GM18909 (cell line): ENCODE measurements at regions not wholly inside any gene's neighbourhood (a gene's known extent, or its start where the extent isn't known, plus 50 kb on each side); places are given as distances from the start of the nearest gene placed in this dataset.
"Not testable (repeated sequence)": the region's sequence is repeated elsewhere in the genome, so short reads cannot be mapped to it uniquely, and the experiment has no call there.

ENCODE experiments used
- ATAC-seq: cut with Tn5 transposase; IDR thresholded peaks from one replicate; pipeline ENCODE4 v1.9.1; 2021; ENCODE audit warnings: mild to moderate bottlenecking; ENCODE audit not compliant: unreplicated experiment, poor library complexity

DNA sequence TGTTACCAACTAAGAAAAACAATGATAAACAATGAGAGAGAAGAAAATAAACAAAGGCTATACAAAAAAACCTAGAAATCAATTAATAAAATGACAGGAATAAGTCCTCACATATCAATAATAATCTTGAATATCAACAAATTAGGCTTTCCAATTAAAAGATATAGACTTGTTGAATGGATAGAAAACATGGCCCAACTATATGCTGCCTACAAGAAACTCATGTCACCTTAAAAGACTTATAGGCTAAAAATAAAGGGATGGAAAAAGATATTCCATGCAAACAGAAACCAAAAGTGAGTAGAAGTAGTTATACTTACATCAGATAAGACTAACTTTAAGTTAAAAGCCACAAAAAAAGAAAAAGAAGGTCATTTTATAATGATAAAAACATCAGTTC, 183.9 kb downstream of the MYRFL start:
- ATAC-seq: no peak

DNA sequence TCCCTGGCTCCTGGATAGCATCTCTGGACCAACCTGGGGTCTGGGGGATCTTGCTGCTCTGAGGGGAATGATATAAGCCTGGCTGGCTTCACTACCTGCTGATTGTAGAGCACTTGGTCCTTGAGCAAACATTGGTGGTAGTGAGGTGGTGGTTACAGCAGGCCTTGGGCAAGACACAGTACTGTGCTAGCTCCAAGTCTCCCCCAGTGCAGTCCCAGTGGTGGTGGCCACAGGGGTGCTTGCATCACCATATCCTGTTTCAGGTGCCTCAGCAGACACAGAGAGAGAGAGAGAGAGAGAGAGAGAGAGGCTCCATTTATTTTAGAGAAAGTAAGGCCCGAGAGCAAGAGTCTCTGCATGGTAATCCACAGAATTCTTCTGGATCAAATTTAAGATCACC, 186.3 kb downstream of the MYRFL start:
- ATAC-seq: no peak

DNA sequence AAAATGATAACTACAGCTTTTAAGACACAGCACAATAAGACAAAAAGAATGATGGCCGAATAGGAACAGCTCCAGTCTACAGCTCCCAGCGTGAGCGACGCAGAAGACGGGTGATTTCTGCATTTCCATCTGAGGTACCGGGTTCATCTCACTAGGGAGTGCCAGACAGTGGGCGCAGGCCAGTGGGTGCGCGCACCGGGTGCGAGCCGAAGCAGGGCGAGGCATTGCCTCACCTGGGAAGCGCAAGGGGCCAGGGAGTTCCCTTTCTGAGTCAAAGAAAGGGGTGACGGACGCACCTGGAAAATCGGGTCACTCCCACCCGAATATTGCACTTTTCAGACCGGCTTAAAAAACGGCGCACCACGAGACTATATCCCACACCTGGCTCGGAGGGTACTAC, 188.0 kb downstream of the MYRFL start:
- ATAC-seq: not testable (repeated sequence)

DNA sequence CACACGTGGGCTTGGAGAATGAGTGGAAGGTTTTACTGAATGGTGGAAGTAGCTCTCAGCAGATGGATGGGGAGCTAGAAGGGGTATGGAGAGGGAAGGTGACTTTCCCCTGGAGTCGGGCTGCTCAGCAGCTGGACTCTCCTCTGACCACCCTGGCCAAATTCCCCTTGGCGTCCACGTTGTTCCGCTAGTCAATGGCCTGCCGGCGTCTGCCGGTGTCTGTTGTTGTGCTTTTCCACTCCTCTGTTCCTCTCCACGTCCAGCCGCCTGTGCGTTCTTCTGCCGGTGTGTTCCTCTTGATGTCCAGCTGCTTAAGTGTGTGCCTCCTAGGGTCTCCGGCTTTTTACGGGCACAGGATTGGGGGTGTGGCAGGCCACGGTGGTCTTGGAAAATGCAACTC, 203.5 kb downstream of the MYRFL start:
- no peak for ATAC-seq

DNA sequence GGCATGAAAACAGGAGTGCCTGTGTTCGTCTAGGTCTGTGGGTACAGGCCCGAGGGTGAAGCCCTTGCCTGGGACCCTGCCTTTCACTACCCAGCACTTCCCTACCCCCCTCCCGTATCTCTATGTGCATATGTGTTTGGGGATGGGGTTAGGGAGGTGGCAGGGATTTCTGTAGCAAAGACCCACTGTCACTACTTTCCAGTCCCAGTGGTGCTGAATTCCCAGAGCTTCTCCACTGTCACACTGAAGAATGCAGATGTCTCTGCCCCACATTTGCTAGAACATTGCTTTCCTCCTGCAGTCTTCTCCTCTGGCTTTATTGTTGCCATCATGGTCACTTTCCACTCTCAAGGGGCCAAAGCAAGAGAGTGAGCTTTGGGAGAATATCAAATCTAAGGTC, 203.9 kb downstream of the MYRFL start:
- no peak for ATAC-seq

DNA sequence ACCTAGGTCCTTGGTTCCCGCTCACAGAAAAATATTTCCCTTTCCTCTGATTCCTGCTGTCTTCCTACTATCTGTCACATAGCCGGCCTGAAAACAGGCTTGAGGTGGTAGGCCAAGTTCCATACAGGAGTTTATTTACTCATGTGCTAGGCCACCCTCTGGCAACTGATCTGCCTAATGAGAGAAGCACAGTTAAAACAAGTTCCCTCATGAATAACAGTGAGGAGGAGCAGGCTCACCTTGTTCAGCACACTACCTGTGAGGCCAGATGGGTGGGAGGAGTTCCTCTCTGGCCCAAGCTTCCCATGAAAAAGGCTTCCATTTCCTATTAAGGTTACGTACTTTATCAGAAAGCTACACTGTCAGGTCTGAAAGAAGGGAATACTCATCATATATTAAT, 206.0 kb downstream of the MYRFL start:
- no peak for ATAC-seq

DNA sequence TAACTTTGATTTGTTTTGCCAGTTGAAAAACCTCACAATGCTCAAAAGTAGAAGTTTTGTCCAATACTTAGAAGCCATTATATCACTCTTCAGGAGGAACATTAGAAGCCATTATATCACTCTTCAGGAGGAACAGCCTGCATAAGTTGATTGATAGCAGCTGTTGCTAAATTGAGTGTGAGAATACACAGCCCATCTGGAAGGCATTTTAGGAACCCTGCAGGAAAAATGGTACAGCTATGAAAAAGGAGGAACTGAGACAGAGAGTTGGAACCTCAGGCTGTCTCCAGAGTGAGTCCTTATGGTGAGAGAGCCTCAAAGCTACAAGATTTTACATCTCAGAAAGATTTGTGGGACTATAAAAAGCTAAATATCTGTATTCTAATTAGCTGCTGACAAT, 207.0 kb downstream of the MYRFL start:
- ATAC-seq: no peak

DNA sequence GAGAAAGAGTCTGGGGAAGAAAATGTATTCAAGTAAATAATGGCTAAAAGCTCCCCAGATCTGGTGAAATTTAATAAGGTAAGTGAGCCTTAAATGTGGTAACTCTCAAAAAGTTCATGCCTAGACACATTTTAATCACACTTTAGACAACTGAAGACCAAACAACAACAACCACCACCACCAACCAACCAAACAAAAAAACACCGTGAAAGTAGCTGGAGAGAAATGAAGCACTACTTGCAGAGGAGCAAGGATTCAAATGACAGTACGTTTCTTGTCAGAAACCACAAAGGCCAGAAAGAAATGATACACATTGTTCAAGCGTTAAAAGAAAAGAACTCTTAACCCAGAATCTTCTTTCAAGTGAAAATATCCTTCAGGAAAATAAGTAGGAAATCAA, 208.3 kb downstream of the MYRFL start:
- ATAC-seq: no peak

DNA sequence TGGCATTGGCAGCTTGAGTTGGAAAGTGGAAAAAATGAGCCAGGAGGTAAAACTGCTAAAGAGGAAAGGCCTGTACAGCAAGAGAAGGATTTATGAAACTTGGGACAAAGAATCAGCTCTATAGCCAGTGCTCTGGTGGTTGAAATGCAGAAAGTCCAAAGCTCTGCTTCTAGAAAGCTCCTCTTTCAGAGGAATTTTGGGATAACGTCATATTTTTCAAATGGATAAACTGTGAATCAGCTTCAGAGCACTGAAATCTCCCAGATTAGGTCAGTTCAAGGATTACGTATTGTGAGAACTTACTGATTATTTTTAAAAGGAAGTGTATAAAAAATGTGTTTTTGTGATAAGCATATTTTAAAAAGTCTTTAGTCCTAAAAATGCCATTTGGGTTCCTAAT, 203.1 kb upstream of the CNOT2 start:
- no peak for ATAC-seq

DNA sequence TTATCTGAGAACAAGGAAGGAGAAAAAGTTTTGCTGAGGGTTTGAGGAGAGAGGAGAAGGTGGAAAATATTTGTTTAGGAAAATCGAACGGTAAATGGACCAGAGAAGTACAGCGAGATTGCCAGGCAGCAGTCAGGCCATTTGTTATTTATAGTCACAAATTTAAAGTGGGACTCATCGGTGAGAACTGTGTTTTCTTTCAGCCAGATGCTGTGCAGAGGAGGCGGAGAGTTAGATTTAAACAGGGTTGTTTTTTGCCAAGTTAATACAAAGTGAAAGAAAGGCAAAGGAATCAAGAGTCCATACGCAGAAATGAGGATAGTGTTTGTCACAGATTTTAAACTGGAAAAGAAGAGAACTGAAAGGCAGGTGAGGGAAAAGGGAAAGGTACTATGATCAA, 200.6 kb upstream of the CNOT2 start:
- ATAC-seq: no peak

DNA sequence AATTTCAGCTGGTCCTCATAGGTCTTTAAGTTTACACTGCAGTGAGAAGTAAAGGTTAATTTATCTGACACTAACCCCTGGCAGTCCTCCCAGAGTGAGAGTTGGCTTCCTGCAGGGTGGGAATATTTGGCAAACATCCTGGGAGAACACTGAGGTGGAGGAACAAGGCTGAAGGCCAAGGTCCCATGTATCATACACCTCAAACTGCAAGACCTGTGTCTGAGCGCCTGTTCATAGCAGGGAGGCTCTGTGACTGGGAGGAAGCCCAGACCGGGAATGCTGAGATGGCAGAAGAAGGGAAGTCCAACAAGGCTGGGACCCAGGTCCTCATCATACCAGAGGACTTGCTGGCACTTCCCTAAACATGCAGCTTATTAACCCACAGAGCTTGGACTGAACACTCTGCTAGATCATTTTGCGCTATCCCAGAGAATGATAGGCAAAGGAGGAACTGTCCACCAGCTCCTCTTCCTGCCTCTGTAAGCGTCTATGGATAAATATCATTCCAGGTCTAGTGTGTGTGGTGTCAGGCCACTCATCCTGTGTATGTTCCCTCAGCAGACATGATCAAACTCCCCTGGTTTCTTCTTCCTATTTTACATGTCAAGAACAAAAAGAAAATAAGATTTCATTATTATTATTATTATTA, 199.6 kb upstream of the CNOT2 start:
- no peak for ATAC-seq

DNA sequence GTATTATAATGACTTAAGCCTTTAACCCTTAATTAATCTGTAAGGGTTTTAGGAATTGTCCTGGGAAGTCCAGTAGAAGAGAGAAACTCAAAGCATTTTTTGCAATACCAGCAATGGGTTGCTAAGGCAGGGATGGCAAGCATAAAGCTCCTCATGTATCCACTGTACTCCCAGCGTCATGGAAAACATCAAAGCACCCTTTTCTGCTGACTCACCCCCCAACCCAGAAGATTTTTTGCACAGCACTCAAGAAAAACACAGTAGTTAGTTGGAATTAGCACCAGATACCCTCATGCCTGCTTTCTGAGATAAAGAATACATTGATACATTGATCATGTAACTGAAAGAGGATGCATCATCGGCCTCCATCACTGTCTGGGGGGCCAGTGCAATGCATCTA, 199.1 kb upstream of the CNOT2 start:
- no peak for ATAC-seq

DNA sequence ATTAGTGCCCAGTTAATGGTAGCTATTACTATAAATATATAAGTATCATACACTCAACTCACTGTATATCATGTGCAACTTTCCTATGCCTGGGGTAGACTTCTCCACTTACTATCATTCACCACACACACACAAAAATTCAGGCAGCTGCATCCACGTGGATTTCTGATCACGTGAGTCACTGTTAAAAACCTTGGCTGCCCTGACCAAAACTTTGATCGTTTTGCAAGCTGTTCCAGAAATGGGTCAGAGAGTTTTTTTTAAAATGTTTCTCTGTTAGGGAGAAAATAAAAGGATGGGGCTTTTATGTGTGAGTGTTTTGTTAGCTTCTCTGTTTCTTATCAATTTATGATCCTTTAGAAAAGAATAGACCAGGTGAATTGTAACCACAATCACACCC, 198.2 kb upstream of the CNOT2 start:
- no peak for ATAC-seq

DNA sequence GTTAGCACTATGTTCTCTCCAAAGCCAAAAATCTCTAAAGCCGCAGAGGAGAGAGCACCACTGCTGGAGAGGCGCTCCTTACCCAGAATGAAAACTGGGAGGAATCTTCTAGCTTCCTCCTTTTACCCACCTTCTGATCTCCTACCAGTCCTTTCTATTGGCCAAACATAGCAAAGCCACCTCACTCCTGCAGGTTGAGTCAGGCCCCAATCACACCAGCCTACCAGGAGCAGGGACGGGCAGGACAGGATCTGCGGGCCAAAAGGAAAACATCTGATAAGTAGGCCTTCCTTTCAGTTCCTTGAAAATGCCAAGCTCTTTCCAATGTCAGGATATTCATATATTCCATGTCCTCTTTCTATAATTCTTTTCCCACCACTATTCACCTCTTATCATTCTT, 197.7 kb upstream of the CNOT2 start:
- no peak for ATAC-seq

DNA sequence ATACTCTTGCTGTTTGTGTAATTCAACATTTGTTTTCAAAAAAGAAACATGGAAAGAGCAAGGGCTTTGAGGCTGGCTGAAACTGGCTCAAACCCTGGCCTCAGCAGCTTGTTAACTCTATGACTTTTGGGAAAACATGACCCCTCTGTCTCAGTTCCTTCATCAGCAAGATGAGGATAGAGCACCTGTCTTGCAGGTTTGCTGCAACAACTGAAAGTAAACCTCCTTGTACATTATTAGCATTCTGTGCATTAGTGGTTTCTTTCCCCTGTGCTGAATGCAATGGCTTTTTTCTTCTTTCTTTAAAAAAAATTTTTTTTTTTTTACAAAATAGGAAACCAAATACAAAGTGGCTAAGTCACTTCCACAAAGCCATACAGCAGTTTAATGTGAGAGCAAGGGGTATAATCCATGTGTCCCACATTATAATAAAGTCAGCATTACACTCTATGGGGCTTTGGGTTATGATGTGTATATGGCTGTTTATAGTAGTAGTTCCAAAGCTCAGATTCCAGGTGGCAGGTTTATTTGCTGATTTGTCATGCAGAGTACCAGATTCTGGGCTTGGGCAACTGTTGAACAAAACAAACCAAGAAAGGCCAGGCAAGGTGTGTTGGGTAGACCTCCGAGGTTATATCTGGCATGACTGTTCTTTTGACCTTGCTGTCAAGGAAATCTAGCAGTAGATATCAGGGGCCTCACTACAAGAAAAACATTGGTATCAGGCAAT, 194.5 kb upstream of the CNOT2 start:
- no peak for ATAC-seq

DNA sequence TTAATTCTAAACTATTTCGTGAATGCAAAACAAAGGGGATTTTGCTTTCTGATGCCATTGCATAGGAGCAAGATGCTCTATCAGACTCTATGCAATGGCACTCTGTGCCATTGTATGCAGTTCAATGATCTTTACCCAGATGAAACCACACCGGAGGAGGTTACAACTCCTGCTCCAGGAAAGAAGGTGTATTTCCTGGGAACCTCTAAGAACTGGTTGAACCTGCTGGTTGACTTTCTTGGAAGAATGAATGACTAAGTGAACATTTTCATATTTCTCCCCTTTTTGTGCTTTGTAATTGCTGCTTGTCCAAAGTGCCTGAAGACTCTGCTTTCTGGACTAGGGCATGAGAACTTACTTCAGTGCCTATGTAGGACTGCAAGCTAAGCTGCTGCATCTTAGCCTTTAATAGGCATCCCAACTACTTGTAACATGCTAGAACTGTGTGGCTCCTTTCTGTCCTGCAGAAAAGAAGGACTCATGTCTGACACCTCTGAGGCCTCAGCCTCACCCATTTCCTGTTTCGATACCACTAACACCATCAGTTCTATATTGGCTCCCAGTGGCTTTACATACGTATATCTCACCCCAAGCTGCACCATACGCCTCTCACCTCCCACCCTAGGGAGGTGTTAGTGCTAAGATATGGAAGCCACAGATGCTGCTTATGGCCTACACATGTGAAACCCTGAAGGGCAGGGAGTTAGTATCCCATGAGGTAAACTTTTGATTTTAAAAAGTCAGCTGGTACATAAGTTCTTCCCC, 193.5 kb upstream of the CNOT2 start:
- ATAC-seq: peak; percentile 96

DNA sequence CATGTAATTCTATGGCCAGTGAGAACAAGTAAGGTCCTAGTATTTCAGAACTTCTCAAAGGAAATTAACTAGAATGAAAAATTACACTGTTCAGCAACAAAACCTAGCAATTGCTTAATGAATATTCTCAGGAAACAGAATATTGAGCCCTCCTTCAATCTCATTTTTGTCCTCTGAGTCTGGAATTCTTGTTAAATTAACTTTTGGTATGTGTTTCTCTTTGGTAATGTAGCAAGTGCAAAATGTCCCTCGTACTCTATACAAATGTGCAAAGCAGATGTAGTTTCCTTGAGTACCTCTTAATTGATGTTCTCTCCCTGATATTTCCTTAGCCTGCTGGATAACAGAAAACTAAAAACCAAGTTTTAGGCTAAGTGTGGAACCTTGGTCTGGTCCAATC, 190.8 kb upstream of the CNOT2 start:
- ATAC-seq: no peak

DNA sequence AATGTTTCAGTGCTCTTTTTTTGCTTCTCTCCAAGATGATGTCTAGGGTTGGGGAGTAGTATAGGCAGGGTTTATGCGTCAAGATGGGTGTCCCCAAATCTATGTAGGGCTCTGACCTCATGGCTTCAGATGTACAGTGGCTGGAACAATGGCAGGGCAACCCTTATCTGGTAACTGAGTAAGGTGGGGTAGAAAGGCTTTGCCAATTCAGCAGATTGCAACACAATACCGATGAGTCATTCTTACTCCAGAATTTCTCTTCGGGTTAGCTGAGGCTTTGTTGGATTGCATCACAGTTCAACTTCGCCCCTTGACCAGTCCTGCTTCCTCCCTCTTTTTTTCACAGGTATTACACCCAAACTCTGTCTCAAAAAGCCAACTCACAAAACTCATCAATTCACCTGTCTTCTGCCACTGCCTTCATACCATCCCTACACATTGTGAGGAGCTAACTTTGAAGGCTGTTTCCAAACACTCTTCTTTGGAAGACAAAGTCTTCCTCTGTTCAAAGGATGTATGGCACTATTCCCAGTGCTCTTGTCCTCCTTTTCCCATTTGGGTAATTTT, 190.2 kb upstream of the CNOT2 start:
- no peak for ATAC-seq

DNA sequence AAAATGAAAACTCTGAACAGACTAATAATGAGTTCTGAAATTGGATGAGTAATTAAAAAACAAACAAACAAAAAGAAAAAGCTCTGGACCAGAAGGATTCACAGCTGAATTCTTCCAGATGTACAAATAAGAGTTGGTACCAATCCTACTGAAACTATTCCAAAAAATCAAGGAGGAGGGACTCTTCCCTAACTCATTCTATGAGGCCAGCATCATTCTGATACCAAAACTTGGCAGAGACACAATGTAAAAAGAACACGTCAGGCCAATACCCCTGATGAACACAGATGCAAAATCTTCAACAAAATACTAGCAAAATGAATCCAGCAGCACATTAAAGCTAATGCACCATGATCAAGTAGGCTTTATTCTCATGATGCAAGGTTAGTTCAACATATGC, 183.9 kb upstream of the CNOT2 start:
- ATAC-seq: no peak

DNA sequence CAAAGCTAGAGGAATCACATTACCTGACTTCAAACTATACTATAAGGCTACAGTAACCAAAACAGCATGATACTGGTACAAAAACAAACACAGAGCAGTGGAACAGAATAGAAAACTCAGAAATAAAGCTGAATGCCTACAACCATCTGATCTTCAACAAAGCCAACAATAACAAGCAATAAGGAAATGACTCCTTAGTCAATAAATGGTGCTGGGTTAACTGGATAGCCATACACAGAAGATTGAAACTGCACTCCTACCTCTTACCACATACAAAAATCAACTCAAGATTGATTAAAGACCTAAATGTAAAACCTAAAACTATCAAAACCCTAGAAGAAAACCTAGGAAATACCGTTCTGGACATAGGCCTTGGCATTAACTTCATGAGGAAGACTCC, 182.6 kb upstream of the CNOT2 start:
- ATAC-seq: no peak

DNA sequence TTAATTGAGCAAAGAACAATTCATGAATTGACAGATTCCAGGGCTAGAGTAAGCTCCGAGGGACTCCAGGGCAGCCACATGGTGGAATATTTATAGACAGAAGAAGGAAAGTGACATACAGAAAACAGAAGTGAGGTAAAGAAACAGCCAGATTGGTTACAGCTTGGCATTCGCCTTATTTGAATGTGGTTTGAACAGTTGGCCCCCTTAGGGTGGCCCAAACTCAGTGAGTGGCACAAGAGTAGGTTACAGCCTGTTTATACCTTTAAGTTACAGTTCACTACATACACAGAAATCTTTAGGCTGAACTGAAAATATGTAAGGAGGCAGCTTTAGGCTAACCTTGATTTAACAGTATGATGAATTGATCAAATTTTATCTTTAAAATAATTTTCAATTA, 174.5 kb upstream of the CNOT2 start:
- no peak for ATAC-seq
